ENCODE measurements at regions not wholly inside any gene's neighbourhood (a gene's known extent, or its start where the extent isn't known, plus 50 kb on each side); places are given as distances from the start of the nearest gene placed in this dataset.

DNA sequence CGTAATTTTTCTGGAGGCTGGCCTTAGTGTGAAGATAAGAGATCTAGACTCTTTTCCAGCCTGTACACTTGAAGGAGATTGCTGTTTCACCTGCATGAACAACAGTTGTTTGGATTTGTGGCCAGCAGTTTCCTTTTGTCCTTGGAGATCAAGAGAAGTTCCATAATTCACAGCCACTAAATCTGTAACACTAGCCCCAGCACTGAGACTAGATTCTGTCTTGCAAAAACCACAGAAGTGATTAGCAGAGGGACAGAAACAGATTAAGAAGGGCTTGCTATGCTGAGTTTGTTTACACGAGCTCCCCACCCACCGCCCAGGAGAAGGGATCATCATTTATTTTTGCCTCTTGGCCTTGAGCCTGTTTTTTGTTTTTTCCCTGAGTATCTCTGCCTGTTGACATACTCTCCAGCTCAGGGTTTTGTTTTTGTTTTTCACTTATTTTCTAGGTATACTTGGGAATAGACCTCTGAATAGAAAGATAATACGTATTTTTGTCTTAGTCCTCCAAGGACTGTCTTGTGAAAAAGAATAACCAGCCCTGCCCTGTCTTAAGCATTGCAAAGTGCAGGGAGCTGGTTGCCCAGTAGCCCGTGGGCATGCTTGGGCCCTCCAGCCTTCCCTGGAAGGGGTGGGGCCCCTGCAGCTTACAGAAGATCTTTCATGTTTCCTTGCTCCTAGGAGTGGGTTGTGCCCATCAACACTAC lies 93.1 kb upstream of the SOX4 start:
- Histone ChIP-seq H4K20me1 (ENCODE audit: insufficient read depth, low read length) (no peaks in the 10 kb centered on the region), H3K9ac (ENCODE audit: low read length) (no peak overlapping the region), H3K4me1 (ENCODE audit: insufficient read depth, low read length, severe bottlenecking) (no peaks in the 10 kb centered on the region), H3F3A (ENCODE audit: insufficient read depth, low read length) (no peaks in the 10 kb centered on the region), H3K4me3 (ENCODE audit: low read depth, low read length, poor library complexity, severe bottlenecking) (no peak overlapping the region), H3K27ac (ENCODE audit: low read depth, low read length, poor library complexity, severe bottlenecking) (no peak overlapping the region), H3K9me2 (ENCODE audit: low read depth, low read length) (no peaks in the 10 kb centered on the region), H3K27me3 (ENCODE audit: insufficient read depth, low read length) (no peaks in the 10 kb centered on the region), H3K79me2 (ENCODE audit: insufficient read depth, low read length) (no peaks in the 10 kb centered on the region), H3K36me3 (ENCODE audit: insufficient read depth, low read length) (no peaks in the 10 kb centered on the region), H3K9me3 (ENCODE audit: low read length) (no peaks in the 10 kb centered on the region), H2AFZ (ENCODE audit: low read length) (no peak overlapping the region), H3K4me2 (ENCODE audit: low read length) (no peak overlapping the region)
- TF ChIP-seq CTCF (IDR thresholded peaks at IDR 0.05; ENCODE audit: low read length) (no peak), EZH2 (IDR thresholded peaks at IDR 0.05; ENCODE audit: borderline replicate concordance, low read length) (no peak)

- H3K4me1 ChIP-seq (ENCODE audit: insufficient read depth, low read length, severe bottlenecking), result no peaks in the 10 kb centered on the region
- no peaks in the 10 kb centered on the region for H3K9me3 ChIP-seq (ENCODE audit: low read length)
- H2AFZ ChIP-seq (ENCODE audit: low read length), result no peak overlapping the region
- no peak overlapping the region for H3K4me3 ChIP-seq (ENCODE audit: low read depth, low read length, poor library complexity, severe bottlenecking)
- no peaks in the 10 kb centered on the region for H4K20me1 ChIP-seq (ENCODE audit: insufficient read depth, low read length)
- no peaks in the 10 kb centered on the region for H3K9me2 ChIP-seq (ENCODE audit: low read depth, low read length)
- no peak overlapping the region for H3K4me2 ChIP-seq (ENCODE audit: low read length)
- H3K27ac ChIP-seq (ENCODE audit: low read depth, low read length, poor library complexity, severe bottlenecking), result no peak overlapping the region
- no peaks in the 10 kb centered on the region for H3F3A ChIP-seq (ENCODE audit: insufficient read depth, low read length)
- H3K27me3 ChIP-seq (ENCODE audit: insufficient read depth, low read length), result no peaks in the 10 kb centered on the region
- no peak overlapping the region for H3K9ac ChIP-seq (ENCODE audit: low read length)
- H3K36me3 ChIP-seq (ENCODE audit: insufficient read depth, low read length), result no peaks in the 10 kb centered on the region
- TF ChIP-seq CTCF (IDR thresholded peaks at IDR 0.05; ENCODE audit: low read length) (no peak), EZH2 (IDR thresholded peaks at IDR 0.05; ENCODE audit: borderline replicate concordance, low read length) (no peak)
- H3K79me2 ChIP-seq (ENCODE audit: insufficient read depth, low read length), result no peaks in the 10 kb centered on the region
Observed at GRCh38 chr6:21501021-21501354, 92.6 kb upstream of the SOX4 start.

GRCh38 chr6:21501815-21502214 lies 91.7 kb upstream of the SOX4 start:
- Histone ChIP-seq H4K20me1 (ENCODE audit: insufficient read depth, low read length) (no peaks in the 10 kb centered on the region), H2AFZ (ENCODE audit: low read length) (no peak overlapping the region), H3K4me3 (ENCODE audit: low read depth, low read length, poor library complexity, severe bottlenecking) (no peak overlapping the region), H3K9ac (ENCODE audit: low read length) (no peak overlapping the region), H3K27me3 (ENCODE audit: insufficient read depth, low read length) (no peaks in the 10 kb centered on the region), H3K79me2 (ENCODE audit: insufficient read depth, low read length) (no peaks in the 10 kb centered on the region), H3K4me2 (ENCODE audit: low read length) (no peak overlapping the region), H3K9me3 (ENCODE audit: low read length) (no peaks in the 10 kb centered on the region), H3K4me1 (ENCODE audit: insufficient read depth, low read length, severe bottlenecking) (no peaks in the 10 kb centered on the region), H3K9me2 (ENCODE audit: low read depth, low read length) (no peaks in the 10 kb centered on the region), H3K27ac (ENCODE audit: low read depth, low read length, poor library complexity, severe bottlenecking) (no peak overlapping the region), H3K36me3 (ENCODE audit: insufficient read depth, low read length) (no peaks in the 10 kb centered on the region), H3F3A (ENCODE audit: insufficient read depth, low read length) (no peaks in the 10 kb centered on the region)
- TF ChIP-seq EZH2 (IDR thresholded peaks at IDR 0.05; ENCODE audit: borderline replicate concordance, low read length) (no peak), CTCF (IDR thresholded peaks at IDR 0.05; ENCODE audit: low read length) (no peak)

All from OCI-LY1 (cell line).